Tibial nerve (tissue), 3 donors: ENCODE measurements at regions not wholly inside any gene's neighbourhood (a gene's known extent, or its start where the extent isn't known, plus 50 kb on each side); places are given as distances from the start of the nearest gene placed in this dataset.

ENCODE experiments used
- POLR2A ChIP-seq, 2 donors: fragments of 450-650 bp; IDR thresholded peaks; one replicate each; pipeline ENCODE4 v1.6.1; 2017; ENCODE audit warnings: antibody characterized with exemption in 2 of 2, mild to moderate bottlenecking in 2 of 2, moderate library complexity in 2 of 2
- TF ChIP-seq, protein P1 (sequence below), 5 experiments: fragments of 200-600 bp in 3 of 5; fragments of 450-650 bp in 2 of 5; sonication (generic) in 3 of 5; IDR thresholded peaks; one replicate each; pipeline ENCODE4 v1.5.1; 2016 to 2019; ENCODE audit warnings: antibody characterized with exemption in 5 of 5, mild to moderate bottlenecking in 3 of 5, moderate library complexity in 2 of 5

DNA sequence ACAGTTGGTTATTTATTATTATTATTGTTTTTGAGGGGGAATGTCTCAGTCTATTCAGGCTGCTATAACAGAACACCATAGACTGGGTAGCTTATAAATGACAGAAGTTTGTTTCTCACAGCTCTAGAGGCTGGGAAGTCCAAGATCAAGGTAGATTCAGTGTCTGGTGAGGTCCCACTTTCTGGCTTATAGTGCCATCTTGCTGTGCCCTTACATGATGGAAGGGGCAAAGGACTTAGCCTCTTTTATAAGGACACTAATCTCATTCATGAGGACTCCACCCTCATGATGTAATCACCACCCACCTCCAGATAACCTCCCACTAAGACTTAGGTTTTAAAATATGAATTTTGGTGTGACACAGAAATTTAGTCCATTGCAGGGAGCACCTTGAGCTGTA lies 224.6 kb downstream of the HAPSTR1 start:
- TF ChIP-seq, protein P1, sequence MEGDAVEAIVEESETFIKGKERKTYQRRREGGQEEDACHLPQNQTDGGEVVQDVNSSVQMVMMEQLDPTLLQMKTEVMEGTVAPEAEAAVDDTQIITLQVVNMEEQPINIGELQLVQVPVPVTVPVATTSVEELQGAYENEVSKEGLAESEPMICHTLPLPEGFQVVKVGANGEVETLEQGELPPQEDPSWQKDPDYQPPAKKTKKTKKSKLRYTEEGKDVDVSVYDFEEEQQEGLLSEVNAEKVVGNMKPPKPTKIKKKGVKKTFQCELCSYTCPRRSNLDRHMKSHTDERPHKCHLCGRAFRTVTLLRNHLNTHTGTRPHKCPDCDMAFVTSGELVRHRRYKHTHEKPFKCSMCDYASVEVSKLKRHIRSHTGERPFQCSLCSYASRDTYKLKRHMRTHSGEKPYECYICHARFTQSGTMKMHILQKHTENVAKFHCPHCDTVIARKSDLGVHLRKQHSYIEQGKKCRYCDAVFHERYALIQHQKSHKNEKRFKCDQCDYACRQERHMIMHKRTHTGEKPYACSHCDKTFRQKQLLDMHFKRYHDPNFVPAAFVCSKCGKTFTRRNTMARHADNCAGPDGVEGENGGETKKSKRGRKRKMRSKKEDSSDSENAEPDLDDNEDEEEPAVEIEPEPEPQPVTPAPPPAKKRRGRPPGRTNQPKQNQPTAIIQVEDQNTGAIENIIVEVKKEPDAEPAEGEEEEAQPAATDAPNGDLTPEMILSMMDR (IDR thresholded peaks at IDR 0.05), result no peak
- no peak for TF ChIP-seq POLR2A (IDR thresholded peaks at IDR 0.05)
